WTC11 (cell line): ENCODE measurements at regions not wholly inside any gene's neighbourhood (a gene's known extent, or its start where the extent isn't known, plus 50 kb on each side); places are given as distances from the start of the nearest gene placed in this dataset.

Experiments
- TF ChIP-seq, protein P1 (sequence below): fragments of 200-600 bp; IDR thresholded peaks from 2 replicates; pipeline ENCODE4 v1.8.0; 2022; ENCODE audit warnings: antibody characterized with exemption
- TF ChIP-seq, protein P2 (sequence below): sonication (generic); formaldehyde crosslinking; conservative IDR thresholded peaks from 2 replicates; pipeline ENCODE4 v1.8.1; 2022; ENCODE audit warnings: mild to moderate bottlenecking, missing genetic modification reagents

DNA sequence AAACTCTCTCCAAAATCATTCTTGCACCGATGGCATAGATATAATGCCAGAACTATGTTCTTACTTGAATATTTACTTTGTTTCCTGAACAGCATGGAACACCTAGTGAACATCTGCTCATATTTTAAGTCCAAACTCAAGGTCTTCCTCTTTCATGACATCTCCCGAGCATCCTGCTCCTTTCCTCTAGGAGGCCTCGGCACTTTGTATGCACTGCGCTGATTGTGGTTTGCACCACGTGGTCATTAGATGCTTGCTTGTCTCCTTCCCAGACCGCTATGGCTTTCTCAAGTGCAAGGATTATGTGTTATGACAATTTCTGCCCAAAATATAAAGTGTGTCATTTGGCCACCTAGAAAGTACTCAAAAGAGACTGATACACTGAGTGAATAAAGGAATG lies 912.0 kb downstream of the GALC start:
- TF ChIP-seq, protein P1, sequence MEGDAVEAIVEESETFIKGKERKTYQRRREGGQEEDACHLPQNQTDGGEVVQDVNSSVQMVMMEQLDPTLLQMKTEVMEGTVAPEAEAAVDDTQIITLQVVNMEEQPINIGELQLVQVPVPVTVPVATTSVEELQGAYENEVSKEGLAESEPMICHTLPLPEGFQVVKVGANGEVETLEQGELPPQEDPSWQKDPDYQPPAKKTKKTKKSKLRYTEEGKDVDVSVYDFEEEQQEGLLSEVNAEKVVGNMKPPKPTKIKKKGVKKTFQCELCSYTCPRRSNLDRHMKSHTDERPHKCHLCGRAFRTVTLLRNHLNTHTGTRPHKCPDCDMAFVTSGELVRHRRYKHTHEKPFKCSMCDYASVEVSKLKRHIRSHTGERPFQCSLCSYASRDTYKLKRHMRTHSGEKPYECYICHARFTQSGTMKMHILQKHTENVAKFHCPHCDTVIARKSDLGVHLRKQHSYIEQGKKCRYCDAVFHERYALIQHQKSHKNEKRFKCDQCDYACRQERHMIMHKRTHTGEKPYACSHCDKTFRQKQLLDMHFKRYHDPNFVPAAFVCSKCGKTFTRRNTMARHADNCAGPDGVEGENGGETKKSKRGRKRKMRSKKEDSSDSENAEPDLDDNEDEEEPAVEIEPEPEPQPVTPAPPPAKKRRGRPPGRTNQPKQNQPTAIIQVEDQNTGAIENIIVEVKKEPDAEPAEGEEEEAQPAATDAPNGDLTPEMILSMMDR: no peak
- TF ChIP-seq, protein P2, sequence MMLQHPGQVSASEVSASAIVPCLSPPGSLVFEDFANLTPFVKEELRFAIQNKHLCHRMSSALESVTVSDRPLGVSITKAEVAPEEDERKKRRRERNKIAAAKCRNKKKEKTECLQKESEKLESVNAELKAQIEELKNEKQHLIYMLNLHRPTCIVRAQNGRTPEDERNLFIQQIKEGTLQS (CRISPR knock-in tag): no peak
